HepG2 (cell line): ENCODE measurements at regions not wholly inside any gene's neighbourhood (a gene's known extent, or its start where the extent isn't known, plus 50 kb on each side); places are given as distances from the start of the nearest gene placed in this dataset.

Experiments used
- ATAC-seq: fragments of 200-7000 bp; cut with Tn5 transposase; 3 replicates; pipeline ENCODE4 v1.9.1; 2020; ENCODE audit warnings: mild to moderate bottlenecking, moderate library complexity
- BruUV-seq: library from RNA; stranded (reverse); fragments of 400-500 nt; replicated peaks from 2 replicates; lab custom pipeline; 2021; lab: Mats Ljungman, UMichigan
- CTCF ChIA-PET: fragments of 300-600 bp; formaldehyde crosslinking; extraction: SDS; loops from one replicate; lab custom pipeline; 2021; ENCODE audit warnings: low total read pairs, inconsistent platforms, low intra/inter-chr PET ratio; lab: Yijun Ruan, JAX
- POLR2A ChIA-PET: fragments of 350-600 bp; sonication (Branson Sonifier 250); formaldehyde crosslinking; loops from one replicate; lab custom pipeline; 2020; ENCODE audit warnings: antibody characterized with exemption, inconsistent platforms; lab: Yijun Ruan, JAX
- DNase-seq: peaks from one replicate; pipeline ENCODE4 v3.0.0-alpha.2; 2015; ENCODE audit warnings: low spot score
- FAIRE-seq: peaks from 3 replicates; lab custom pipeline; 2011; peaks lifted over from hg19 to GRCh38; lab: Jason Lieb, UNC
- H2AFZ ChIP-seq: one replicate; pipeline ENCODE4 v1.6.1; 2011; ENCODE audit warnings: low read length, inconsistent platforms
- H3K27ac ChIP-seq: fragments of 300-600 bp; 3 replicates; pipeline ENCODE4 v1.8.0; 2011; ENCODE audit warnings: mixed run types, mild to moderate bottlenecking, mixed read lengths, low read length, inconsistent platforms; ENCODE audit not compliant: insufficient read depth; ENCODE audit errors: extremely low read length
- H3K27me3 ChIP-seq, 2 experiments: fragments of 200-600 bp in 1 of 2; 2 replicates in 1 of 2; 3 replicates in 1 of 2; pipeline versions ENCODE4 v1.6.0 to v1.8.0; 2011; ENCODE audit warnings: low read length in 2 of 2, mild to moderate bottlenecking in 2 of 2, moderate library complexity in 2 of 2, inconsistent platforms in 1 of 2; ENCODE audit not compliant: insufficient read depth in 2 of 2, control insufficient read depth in 1 of 2
- H3K36me3 ChIP-seq, 2 experiments: fragments of 200-600 bp in 1 of 2; replicated peaks in 1 of 2; 2 replicates in 1 of 2; 3 replicates in 1 of 2; pipeline versions ENCODE4 v1.5.1 to v1.8.0; 2011; ENCODE audit warnings: low read length in 2 of 2, inconsistent platforms in 1 of 2; ENCODE audit not compliant: insufficient read depth in 2 of 2, control insufficient read depth in 1 of 2
- H3K4me1 ChIP-seq: 2 replicates; pipeline ENCODE4 v1.5.1; 2012; ENCODE audit warnings: low read length, inconsistent platforms; ENCODE audit not compliant: insufficient read depth
- H3K4me2 ChIP-seq: 2 replicates; pipeline ENCODE4 v1.6.0; 2011; ENCODE audit warnings: low read depth, low read length, inconsistent platforms
- H3K4me3 ChIP-seq, 3 experiments: fragments of 200-600 bp in 1 of 3; sonication (generic), shearing (Covaris generic) in 1 of 3; replicated peaks in 1 of 3; 2 replicates each; pipeline ENCODE4 v1.5.1; 2011 to 2016; ENCODE audit warnings: low read length in 3 of 3, inconsistent platforms in 2 of 3, low read depth in 2 of 3, mild to moderate bottlenecking in 2 of 3, control low read depth in 1 of 3, mixed read lengths in 1 of 3; ENCODE audit not compliant: insufficient read depth in 1 of 3
- H3K79me2 ChIP-seq: one replicate; pipeline ENCODE4 v1.6.1; 2011; ENCODE audit warnings: low read length, inconsistent platforms; ENCODE audit not compliant: insufficient read depth
- H3K9ac ChIP-seq: 2 replicates; pipeline ENCODE4 v1.6.0; 2011; ENCODE audit warnings: mild to moderate bottlenecking, low read depth, low read length, inconsistent platforms; ENCODE audit not compliant: insufficient read depth
- H3K9me3 ChIP-seq: 2 replicates; pipeline ENCODE4 v1.5.1; 2012; ENCODE audit warnings: mild to moderate bottlenecking, low read length
- H4K20me1 ChIP-seq: 2 replicates; pipeline ENCODE4 v1.6.0; 2011; ENCODE audit warnings: inconsistent platforms, mild to moderate bottlenecking, low read length, moderate library complexity; ENCODE audit not compliant: insufficient read depth
- AGO1 ChIP-seq: fragments of 200-400 bp; formaldehyde crosslinking; IDR thresholded peaks from 2 replicates; pipeline ENCODE4 v1.6.1; 2017; ENCODE audit warnings: mild to moderate bottlenecking, low read depth, low read length, moderate library complexity; ENCODE audit not compliant: poor library complexity, severe bottlenecking
- AKAP8 ChIP-seq: sonication (generic); formaldehyde crosslinking; IDR thresholded peaks from 2 replicates; pipeline ENCODE4 v1.5.1; 2020; ENCODE audit warnings: mild to moderate bottlenecking, missing genetic modification reagents
- GATAD1 ChIP-seq: IDR thresholded peaks from 2 replicates; pipeline ENCODE4 v1.6.1; 2016; ENCODE audit warnings: missing genetic modification reagents, missing compliant biosample characterization
- GRHL1 ChIP-seq: sonication (generic); formaldehyde crosslinking; conservative IDR thresholded peaks from 2 replicates; pipeline ENCODE4 v1.8.0; 2022; ENCODE audit warnings: missing genetic modification reagents
- GTF2F1 ChIP-seq: fragments of 150-350 bp; IDR thresholded peaks from 2 replicates; pipeline ENCODE4 v1.6.1; 2014; ENCODE audit warnings: low read length
- HHEX ChIP-seq: IDR thresholded peaks from 2 replicates; pipeline ENCODE4 v1.6.1; 2016; ENCODE audit warnings: control low read depth
- HMGA1 ChIP-seq: sonication (generic); formaldehyde crosslinking; conservative IDR thresholded peaks from 2 replicates; pipeline ENCODE4 v1.4.0; 2020; ENCODE audit warnings: missing genetic modification reagents
- NCOA2 ChIP-seq: sonication (generic); formaldehyde crosslinking; IDR thresholded peaks from 2 replicates; pipeline ENCODE4 v1.8.0; 2022; ENCODE audit warnings: inconsistent platforms
- NFKB2 ChIP-seq: sonication (generic); formaldehyde crosslinking; IDR thresholded peaks from 2 replicates; pipeline ENCODE4 v1.4.0; 2020; ENCODE audit warnings: missing genetic modification reagents, borderline replicate concordance
- NPAS2 ChIP-seq: sonication (generic); formaldehyde crosslinking; IDR thresholded peaks from 2 replicates; pipeline ENCODE4 v1.8.0; 2022; ENCODE audit warnings: mild to moderate bottlenecking, missing genetic modification reagents, borderline replicate concordance
- RARG ChIP-seq: sonication (generic); formaldehyde crosslinking; IDR thresholded peaks from 2 replicates; pipeline ENCODE4 v1.4.0; 2020; ENCODE audit warnings: low read depth, mild to moderate bottlenecking, missing genetic modification reagents
- TOE1 ChIP-seq: sonication (generic); formaldehyde crosslinking; IDR thresholded peaks from 2 replicates; pipeline ENCODE4 v1.4.0; 2020; ENCODE audit warnings: mild to moderate bottlenecking, missing genetic modification reagents
- XRCC5 ChIP-seq: fragments of 200-400 bp; formaldehyde crosslinking; optimal IDR thresholded peaks from 2 replicates; pipeline ENCODE3; 2017; ENCODE audit warnings: mild to moderate bottlenecking, low read length
- ZNF644 ChIP-seq: IDR thresholded peaks from 2 replicates; pipeline ENCODE4 v1.6.1; 2016; ENCODE audit warnings: low read depth
- ZNF746 ChIP-seq: sonication (generic); formaldehyde crosslinking; IDR thresholded peaks from 2 replicates; pipeline ENCODE4 v1.8.0; 2022; ENCODE audit warnings: mild to moderate bottlenecking, missing genetic modification reagents
- WGBS: methylation state at CpG from one replicate; pipeline ENCODE4 v1.1.6; 2017; ENCODE audit warnings: low lambda C conversion rate; 5-methylcytosine and 5-hydroxymethylcytosine counted together
- in situ Hi-C: cut with HindIII; loops from 2 replicates; pipeline ENCODE4 v1.10.0; 2017; ENCODE audit warnings: low pct_unique_long_range_greater_than_20kb; ENCODE audit not compliant: extremely low pct_ligation_motif_present
- intact Hi-C: fragments of 100-400 bp; cut with micrococcal nuclease; formaldehyde crosslinking; loops from one replicate; pipeline ENCODE4 v1.10.0; 2022; ENCODE audit not compliant: unreplicated experiment
- TF ChIP-seq, protein P1 (sequence below): sonication (generic); formaldehyde crosslinking; IDR thresholded peaks from 2 replicates; pipeline ENCODE4 v1.8.0; 2023; ENCODE audit warnings: mild to moderate bottlenecking, missing genetic modification reagents
- TF ChIP-seq, protein P2 (sequence below): sonication (generic); formaldehyde crosslinking; IDR thresholded peaks from 2 replicates; pipeline ENCODE4 v1.9.0; 2021; ENCODE audit warnings: missing genetic modification reagents, borderline replicate concordance
- TF ChIP-seq, protein P3 (sequence below): sonication (generic); formaldehyde crosslinking; IDR thresholded peaks from 2 replicates; pipeline ENCODE4 v1.8.1; 2023; ENCODE audit warnings: missing genetic modification reagents, inconsistent platforms, borderline replicate concordance
- TF ChIP-seq, protein P4 (sequence below): sonication (generic); formaldehyde crosslinking; IDR thresholded peaks from 2 replicates; pipeline ENCODE4 v1.4.0; 2020; ENCODE audit warnings: mild to moderate bottlenecking, missing genetic modification reagents

- no peak for ATAC-seq
- Histone ChIP-seq H4K20me1 (no peaks in the 10 kb centered on the region), H3K4me2 (no peak overlapping the region), H2AFZ (no peak overlapping the region), H3K9me3 (no peaks in the 10 kb centered on the region), H3K79me2 (no peaks in the 10 kb centered on the region), H3K27ac (no peak overlapping the region), H3K4me1 (no peaks in the 10 kb centered on the region), H3K4me3 (no peak overlapping the region), H3K27me3 (no peaks in the 10 kb centered on the region), H3K9ac (no peak overlapping the region), H3K36me3 (no peaks in the 10 kb centered on the region)
- intact Hi-C loops (no loop called here), in situ Hi-C loops (no loop called here)
- no peak for DNase-seq
- no TSS peak for BruUV-seq
- no peak for FAIRE-seq
- POLR2A ChIA-PET: no interaction called here
- 16% methylated on average over 6 of the region's 9 CpGs for WGBS
- CTCF ChIA-PET: no interaction called here
- TF ChIP-seq GRHL1 (CRISPR knock-in tag) (no peak), XRCC5 (no peak), GTF2F1 (no peak), NCOA2 (CRISPR knock-in tag) (no peak), NPAS2 (no peak), ZNF644 (no peak), ZNF746 (CRISPR knock-in tag) (no peak), NFKB2 (CRISPR knock-in tag) (no peak), RARG (CRISPR knock-in tag) (no peak), TOE1 (CRISPR knock-in tag) (no peak), HHEX (CRISPR knock-in tag) (no peak), HMGA1 (CRISPR knock-in tag) (no peak), GATAD1 (CRISPR knock-in tag) (no peak), AGO1 (no peak), AKAP8 (CRISPR knock-in tag) (no peak)
- TF ChIP-seq, protein P1, sequence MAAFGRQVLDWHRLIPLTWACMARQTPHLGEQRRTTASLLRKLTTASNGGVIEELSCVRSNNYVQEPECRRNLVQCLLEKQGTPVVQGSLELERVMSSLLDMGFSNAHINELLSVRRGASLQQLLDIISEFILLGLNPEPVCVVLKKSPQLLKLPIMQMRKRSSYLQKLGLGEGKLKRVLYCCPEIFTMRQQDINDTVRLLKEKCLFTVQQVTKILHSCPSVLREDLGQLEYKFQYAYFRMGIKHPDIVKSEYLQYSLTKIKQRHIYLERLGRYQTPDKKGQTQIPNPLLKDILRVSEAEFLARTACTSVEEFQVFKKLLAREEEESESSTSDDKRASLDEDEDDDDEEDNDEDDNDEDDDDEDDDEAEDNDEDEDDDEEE (CRISPR knock-in tag): no peak
- TF ChIP-seq, protein P2, sequence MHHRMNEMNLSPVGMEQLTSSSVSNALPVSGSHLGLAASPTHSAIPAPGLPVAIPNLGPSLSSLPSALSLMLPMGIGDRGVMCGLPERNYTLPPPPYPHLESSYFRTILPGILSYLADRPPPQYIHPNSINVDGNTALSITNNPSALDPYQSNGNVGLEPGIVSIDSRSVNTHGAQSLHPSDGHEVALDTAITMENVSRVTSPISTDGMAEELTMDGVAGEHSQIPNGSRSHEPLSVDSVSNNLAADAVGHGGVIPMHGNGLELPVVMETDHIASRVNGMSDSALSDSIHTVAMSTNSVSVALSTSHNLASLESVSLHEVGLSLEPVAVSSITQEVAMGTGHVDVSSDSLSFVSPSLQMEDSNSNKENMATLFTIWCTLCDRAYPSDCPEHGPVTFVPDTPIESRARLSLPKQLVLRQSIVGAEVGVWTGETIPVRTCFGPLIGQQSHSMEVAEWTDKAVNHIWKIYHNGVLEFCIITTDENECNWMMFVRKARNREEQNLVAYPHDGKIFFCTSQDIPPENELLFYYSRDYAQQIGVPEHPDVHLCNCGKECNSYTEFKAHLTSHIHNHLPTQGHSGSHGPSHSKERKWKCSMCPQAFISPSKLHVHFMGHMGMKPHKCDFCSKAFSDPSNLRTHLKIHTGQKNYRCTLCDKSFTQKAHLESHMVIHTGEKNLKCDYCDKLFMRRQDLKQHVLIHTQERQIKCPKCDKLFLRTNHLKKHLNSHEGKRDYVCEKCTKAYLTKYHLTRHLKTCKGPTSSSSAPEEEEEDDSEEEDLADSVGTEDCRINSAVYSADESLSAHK (CRISPR knock-in tag): no peak
- TF ChIP-seq, protein P3, sequence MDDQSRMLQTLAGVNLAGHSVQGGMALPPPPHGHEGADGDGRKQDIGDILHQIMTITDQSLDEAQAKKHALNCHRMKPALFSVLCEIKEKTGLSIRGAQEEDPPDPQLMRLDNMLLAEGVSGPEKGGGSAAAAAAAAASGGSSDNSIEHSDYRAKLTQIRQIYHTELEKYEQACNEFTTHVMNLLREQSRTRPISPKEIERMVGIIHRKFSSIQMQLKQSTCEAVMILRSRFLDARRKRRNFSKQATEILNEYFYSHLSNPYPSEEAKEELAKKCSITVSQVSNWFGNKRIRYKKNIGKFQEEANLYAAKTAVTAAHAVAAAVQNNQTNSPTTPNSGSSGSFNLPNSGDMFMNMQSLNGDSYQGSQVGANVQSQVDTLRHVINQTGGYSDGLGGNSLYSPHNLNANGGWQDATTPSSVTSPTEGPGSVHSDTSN (CRISPR knock-in tag): no peak
- TF ChIP-seq, protein P4, sequence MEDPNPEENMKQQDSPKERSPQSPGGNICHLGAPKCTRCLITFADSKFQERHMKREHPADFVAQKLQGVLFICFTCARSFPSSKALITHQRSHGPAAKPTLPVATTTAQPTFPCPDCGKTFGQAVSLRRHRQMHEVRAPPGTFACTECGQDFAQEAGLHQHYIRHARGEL (CRISPR knock-in tag): no peak
Measured at GRCh38 chr2:121919803-121920202, 164.4 kb downstream of the TSN start.
